IPS DF 4.7 (cell line): ENCODE measurements at regions not wholly inside any gene's neighbourhood (a gene's known extent, or its start where the extent isn't known, plus 50 kb on each side); places are given as distances from the start of the nearest gene placed in this dataset.
"Not testable (repeated sequence)": the region's sequence is repeated elsewhere in the genome, so short reads cannot be mapped to it uniquely, and the experiment has no call there.

Experiments
- DNase-seq: peaks from one replicate; pipeline ENCODE4 v3.0.0-alpha.2; 2013; ENCODE audit warnings: low spot score; ENCODE audit errors: extremely low read depth

GRCh38 chr4:91997045-91997444, 306.7 kb upstream of the GRID2 start:
- no peak for DNase-seq

DNA sequence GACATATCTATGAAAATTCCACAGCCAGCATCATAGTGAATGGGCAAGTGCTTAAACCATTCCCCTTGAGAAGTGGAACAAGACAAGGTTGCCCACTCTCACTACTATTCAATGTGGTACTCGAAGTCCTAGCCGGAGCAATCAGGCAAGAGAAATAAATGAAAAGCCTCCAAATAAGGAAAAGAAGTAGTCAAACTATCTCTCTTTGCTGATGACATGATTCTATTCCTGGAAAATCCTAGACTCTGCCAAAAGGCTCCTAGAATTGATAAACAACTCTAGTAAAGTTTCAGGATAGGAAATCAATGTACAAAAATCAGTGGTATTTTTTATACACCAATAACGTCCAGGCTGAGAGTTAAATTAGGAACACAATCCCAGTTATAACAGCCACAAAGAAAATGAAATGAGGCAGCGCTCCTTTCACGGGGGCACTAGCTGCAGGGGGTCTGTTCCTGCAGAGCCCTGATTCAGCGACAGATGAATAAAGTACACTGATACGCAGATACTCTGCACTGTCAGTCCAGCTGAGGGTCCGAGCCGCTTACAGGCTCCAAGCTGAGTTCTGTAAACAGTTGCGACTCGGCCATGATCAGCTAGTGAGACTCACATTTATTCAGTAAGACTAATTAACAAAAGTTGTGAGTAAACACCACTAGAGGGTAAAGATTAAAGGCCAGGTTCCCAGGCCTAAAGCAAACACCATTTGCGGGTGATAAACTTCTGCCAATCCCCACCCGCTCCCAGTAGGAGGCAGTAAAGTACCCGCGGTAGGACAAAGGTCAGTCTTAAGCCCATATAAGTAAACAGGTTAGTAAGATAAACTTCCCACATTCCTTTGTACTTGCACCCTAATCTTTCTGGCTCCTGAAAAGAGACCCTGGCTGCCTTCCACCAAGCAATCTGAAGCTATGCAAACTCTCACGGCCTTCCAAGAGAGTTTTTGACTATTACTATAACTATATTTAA, 290.6 kb upstream of the GRID2 start:
- DNase-seq, result no peak

DNA sequence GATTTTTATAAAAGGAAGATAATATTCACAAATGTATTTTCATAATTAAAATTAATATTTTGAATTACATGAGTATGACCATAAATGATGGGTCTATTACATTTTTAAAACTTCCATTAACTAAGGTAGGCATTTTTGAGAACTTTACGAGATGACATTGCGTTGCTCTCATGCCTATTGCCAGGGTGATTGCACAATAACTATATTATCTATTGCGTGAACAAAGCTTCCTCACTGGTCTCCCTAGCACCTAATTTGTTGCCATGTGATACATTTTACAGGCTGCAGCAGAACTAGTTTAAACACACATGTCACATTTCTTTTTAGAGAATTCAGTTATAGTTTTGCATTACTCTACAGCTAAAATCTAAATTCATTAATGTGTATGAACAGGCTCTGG, 289.7 kb upstream of the GRID2 start:
- DNase-seq, result no peak

GRCh38 chr4:92021203-92021602, 282.6 kb upstream of the GRID2 start:
- DNase-seq, result no peak

- no peak for DNase-seq
Measured at GRCh38 chr4:92021788-92022187, 282.0 kb upstream of the GRID2 start.

- not testable (repeated sequence) for DNase-seq
Measured at GRCh38 chr4:92028830-92029229, 274.9 kb upstream of the GRID2 start.

DNA sequence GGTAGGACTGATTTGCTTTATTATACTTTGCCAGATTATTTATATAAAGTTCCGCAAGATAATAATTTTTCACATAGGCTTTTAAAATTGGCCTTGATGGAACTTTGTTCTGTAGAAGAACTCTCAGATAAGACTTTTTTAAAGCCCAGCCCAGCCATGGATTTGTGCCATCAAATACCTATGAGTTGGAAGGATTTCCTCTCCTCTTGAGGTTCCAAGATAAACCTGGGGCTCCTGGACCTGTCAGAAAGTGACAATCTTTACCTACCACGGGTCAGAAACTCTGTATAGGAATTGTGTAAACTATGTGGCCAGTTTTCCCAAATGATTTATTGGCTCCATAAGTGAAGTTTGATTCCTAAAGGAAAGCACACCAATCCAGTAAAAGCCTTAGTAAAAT, 271.9 kb upstream of the GRID2 start:
- DNase-seq, result no peak

- DNase-seq, result no peak
Measured at GRCh38 chr4:92035666-92036065, 268.1 kb upstream of the GRID2 start.

GRCh38 chr4:92045718-92046117, 258.0 kb upstream of the GRID2 start:
- no peak for DNase-seq

GRCh38 chr4:92047209-92047875, 256.4 kb upstream of the GRID2 start:
- no peak for DNase-seq

DNA sequence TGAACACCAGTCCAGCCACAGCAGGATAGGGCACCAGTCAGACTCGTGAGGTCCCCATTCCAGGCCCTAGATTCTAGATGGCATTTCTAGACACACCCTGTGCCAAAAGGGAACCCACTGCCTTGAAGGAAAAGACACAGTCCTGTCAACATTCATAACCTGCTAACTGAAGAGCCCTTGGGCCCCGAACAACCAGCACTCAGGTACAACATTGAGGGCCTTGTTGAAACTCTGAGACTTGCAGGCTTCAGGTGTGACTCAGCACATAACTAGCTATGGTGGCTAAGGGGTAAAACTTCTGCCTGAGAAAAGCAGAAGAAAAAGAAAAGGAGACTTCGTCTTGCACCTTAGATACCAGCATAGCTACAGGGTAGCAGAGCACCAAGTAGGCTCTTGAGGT, 252.9 kb upstream of the GRID2 start:
- DNase-seq, result no peak

DNA sequence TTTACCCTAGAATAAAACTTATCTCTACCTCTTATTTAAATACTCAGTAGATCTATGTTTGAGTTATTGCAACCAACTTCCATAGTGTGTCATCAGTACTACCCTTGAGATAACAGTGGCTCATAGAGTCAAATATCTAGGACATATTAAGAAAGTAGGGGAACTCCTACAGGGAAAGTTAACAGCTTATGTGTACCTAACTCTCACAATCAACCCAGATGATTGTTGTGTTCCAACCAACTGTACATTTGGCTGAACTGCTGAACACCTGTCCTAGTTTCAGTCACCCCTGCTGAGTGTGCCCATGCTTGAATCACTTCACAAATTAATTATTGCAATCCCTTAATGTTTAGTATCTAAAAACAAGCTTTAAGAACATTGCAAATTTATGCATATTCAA, 244.2 kb upstream of the GRID2 start:
- no peak for DNase-seq

DNA sequence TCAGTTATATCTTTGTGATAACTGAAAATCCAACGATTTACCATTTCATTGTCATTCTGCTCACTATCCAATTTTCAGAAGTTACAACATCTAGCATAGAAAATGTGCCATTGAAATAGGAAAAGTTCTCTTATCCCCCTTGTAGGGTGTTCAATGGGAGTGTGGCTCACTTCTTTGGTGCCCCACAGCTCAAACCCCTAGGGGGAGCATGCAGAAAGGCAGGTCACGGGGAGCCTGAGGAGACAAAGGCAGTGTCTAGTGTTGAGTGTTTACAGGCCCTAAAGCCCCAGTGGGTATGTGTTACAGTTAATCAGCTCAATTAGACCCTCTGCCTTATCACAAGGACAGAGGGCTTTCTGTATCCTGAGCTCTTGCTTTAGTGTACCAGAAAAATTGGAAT, 243.4 kb upstream of the GRID2 start:
- no peak for DNase-seq

DNA sequence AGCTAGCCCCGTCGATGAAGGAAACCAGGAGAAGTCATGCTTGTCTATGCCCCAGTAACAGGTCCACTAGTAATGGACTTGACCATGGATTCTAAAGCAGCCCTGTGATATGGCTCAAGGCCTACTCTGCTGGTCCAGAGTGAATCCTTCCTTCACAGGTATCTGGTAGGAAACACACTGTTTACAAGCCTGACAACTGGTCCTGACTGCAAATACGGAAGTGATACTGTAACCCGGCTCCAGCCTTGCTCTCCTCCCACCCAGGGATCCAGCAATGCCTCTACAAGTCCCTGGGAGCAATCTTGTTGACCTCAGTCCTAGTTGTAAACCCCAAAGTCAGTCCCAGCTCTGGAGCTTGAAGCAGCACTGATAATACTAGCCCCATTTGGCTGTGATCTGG, 239.2 kb upstream of the GRID2 start:
- no peak for DNase-seq

DNA sequence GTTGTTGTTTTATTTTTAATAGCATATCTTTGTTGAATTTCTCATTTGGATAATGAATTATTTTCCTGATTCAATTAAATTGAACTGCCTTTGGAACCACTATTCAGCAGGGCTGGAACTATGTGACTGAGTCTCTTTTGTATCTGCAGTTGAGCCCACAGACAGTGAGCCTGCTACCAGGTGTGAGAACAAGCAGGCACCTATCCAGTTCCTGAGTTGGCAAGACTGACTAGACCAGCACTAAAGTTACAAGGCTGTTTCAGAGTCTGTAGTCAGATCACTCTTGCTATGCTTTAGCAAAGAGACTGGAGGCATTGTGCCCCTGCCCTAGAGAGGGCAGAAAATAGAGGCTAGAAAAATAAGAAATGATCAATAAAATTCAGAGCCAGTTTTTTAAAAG, 237.3 kb upstream of the GRID2 start:
- no peak for DNase-seq

DNA sequence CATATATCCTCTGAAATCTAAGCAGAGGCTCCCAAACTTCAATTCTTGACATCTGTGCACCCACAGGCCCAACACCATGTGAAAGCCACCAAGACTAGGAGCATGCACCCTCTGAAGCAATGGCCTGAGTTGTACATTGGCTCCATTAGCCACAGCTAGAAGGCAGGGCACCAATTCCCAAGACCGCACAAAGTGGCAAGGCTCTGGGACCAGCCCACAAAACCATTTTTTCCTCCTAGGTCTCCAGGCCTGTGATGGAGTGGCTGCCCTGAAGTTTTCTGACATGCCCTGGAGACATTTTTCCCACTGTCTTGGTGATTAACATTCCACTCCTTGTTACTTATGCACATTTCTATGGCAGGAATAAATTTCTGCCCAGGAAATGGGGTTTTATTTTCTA, 232.2 kb upstream of the GRID2 start:
- DNase-seq, result no peak

DNA sequence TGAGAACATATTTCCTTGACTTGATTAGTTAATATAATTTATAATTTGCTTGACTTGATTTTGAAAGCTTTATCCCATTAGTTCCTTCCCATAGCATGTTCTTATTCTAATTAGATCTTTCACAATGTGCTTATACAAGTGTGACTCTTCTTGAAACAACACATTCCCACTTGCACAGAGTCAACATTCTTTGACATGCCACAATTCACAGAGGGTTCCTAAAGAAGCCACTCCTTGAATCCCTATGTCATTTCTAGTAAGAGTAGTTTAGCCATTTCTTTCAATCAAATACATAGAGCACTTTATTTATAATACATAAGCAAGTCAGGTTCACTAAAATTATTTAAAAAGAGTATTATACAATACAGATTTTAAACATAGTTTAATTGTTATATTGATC, 228.9 kb upstream of the GRID2 start:
- no peak for DNase-seq

- DNase-seq, result no peak
Measured at GRCh38 chr4:92090887-92091286, 212.9 kb upstream of the GRID2 start.

- peak; percentile 25 for DNase-seq
Measured at GRCh38 chr4:92091335-92091734, 212.4 kb upstream of the GRID2 start.

DNA sequence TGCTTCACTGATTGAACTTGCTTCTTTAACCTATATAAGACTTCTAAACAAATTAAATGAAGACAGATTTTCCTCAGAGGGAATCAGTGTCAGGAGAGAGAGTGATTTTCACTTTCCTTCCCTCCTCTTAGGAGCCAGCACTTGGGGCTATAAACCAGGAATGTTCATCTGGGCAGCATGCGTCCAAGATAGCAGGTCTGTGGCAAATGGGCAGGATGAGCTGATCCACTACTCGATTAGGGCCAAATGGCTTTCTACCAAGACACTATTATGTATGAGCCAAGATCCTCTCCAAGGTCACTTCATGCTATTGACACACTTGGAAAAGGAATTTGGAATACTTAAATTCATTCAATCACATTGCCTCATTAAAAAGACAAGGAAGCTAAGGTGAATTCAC, 203.9 kb upstream of the GRID2 start:
- DNase-seq, result no peak

GRCh38 chr4:92100975-92101374, 202.8 kb upstream of the GRID2 start:
- DNase-seq, result no peak

DNA sequence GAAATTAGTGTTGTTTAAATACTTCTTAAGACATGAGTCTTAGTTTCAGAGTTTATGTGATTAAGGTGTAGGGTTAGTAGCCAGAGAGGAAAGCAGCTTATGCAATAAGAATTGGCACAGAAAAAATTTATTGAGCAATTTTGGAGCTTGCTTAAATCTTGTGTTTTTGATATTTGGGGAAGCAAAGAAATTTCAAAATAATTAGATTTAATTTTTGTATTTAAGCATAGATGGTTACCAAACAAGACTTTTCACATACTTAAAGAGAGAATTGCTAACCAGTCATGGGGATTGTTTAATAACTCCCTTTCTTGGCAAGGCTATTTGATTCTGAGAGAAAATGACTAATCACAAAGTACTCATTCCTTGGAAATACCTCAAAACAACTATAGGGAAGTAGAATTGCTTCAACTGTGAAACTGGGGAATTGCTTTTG, 202.0 kb upstream of the GRID2 start:
- DNase-seq, result no peak

DNA sequence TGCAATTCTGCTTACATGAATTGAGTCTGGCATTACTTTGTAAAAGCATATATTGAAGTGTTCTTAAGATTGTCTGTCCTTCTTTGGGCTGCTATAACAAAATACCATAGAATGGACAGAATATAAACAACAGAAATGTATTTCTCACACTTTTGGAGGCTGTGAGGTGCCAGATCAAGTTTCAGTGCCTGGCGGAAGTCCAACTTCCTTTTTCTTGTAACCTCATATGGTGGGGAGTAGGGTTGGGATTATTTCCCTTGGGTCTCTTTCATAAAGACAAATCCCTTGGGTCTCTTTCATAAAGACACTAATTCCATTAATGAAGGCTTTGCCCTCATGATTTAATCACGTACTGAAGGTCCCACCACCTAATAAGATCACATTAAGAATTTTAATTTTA, 199.3 kb upstream of the GRID2 start:
- no peak for DNase-seq
